CD4-positive, alpha-beta T cell (primary cell): ENCODE measurements at regions not wholly inside any gene's neighbourhood (a gene's known extent, or its start where the extent isn't known, plus 50 kb on each side); places are given as distances from the start of the nearest gene placed in this dataset.

Experiments
- ATAC-seq: fragments of 200-7000 bp; cut with Tn5 transposase; one replicate; pipeline ENCODE4 v1.10.0; 2022; ENCODE audit warnings: mild to moderate bottlenecking; ENCODE audit not compliant: poor library complexity
- CTCF ChIA-PET: fragments of 350-600 bp; sonication (Branson Sonifier 250); formaldehyde crosslinking; loops from one replicate; lab custom pipeline; 2021; ENCODE audit warnings: antibody characterized with exemption, inconsistent platforms; lab: Charles Lee
- POLR2A ChIA-PET: fragments of 350-600 bp; sonication (Branson Sonifier 250); formaldehyde crosslinking; loops from one replicate; lab custom pipeline; 2021; ENCODE audit warnings: antibody characterized with exemption, inconsistent platforms; lab: Charles Lee
- DNase-seq, 14 experiments: peaks; one replicate each; pipeline ENCODE4 v3.0.0-alpha.2; 2013 to 2020; ENCODE audit warnings: mixed read lengths in 2 of 14
- H3K27ac ChIP-seq, 2 donors: one replicate each; pipeline versions ENCODE4 v1.5.1 to v1.7.0; 2013; ENCODE audit warnings: low read length in 2 of 2, low read depth in 1 of 2, mild to moderate bottlenecking in 1 of 2
- H3K27me3 ChIP-seq, 2 experiments: 1 replicate in 1 of 2; 2 replicates in 1 of 2; pipeline versions ENCODE4 v1.6.1 to v1.7.0; 2013; ENCODE audit warnings: low read length in 2 of 2, control low read depth in 1 of 2, mild to moderate bottlenecking in 1 of 2, moderate library complexity in 1 of 2; ENCODE audit not compliant: insufficient read depth in 2 of 2, control insufficient read depth in 1 of 2
- H3K36me3 ChIP-seq: one replicate; pipeline ENCODE4 v1.6.1; 2013; ENCODE audit warnings: low read length, control low read depth; ENCODE audit not compliant: insufficient read depth
- H3K4me1 ChIP-seq: one replicate; pipeline ENCODE4 v1.6.1; 2013; ENCODE audit warnings: low read length, control low read depth; ENCODE audit not compliant: insufficient read depth
- H3K4me3 ChIP-seq: one replicate; pipeline ENCODE4 v1.5.1; 2013; ENCODE audit warnings: mild to moderate bottlenecking, low read length, moderate library complexity
- H3K9me3 ChIP-seq, 2 experiments: 1 replicate in 1 of 2; 2 replicates in 1 of 2; pipeline versions ENCODE4 v1.6.1 to v1.7.0; 2013; ENCODE audit warnings: low read length in 2 of 2, mild to moderate bottlenecking in 2 of 2, control low read depth in 1 of 2, moderate library complexity in 1 of 2; ENCODE audit not compliant: control insufficient read depth in 1 of 2, insufficient read depth in 1 of 2
- H3K27ac Mint-ChIP-seq: one replicate; pipeline ENCODE4 v1.8.0; 2020; ENCODE audit warnings: mixed read lengths
- H3K27me3 Mint-ChIP-seq: one replicate; pipeline ENCODE4 v1.8.0; 2021; ENCODE audit warnings: mixed read lengths
- H3K36me3 Mint-ChIP-seq: one replicate; pipeline ENCODE4 v1.8.0; 2021; ENCODE audit warnings: low read depth, mixed read lengths
- H3K4me1 Mint-ChIP-seq: one replicate; pipeline ENCODE4 v1.8.0; 2021; ENCODE audit warnings: low read depth, mixed read lengths
- H3K4me3 Mint-ChIP-seq: one replicate; pipeline ENCODE4 v1.8.0; 2020; ENCODE audit warnings: mild to moderate bottlenecking, mixed read lengths
- H3K9me3 Mint-ChIP-seq: one replicate; pipeline ENCODE4 v1.8.0; 2020; ENCODE audit warnings: mixed read lengths
- intact Hi-C, 2 experiments: fragments of 100-400 bp; cut with DNase I in 1 of 2; cut with micrococcal nuclease in 1 of 2; formaldehyde crosslinking; loops; one replicate each; pipeline versions ENCODE4 v1.15.1 to v1.9.0; 2023 to 2025; cut with DNase I, micrococcal nuclease
- TF ChIP-seq, protein P1 (sequence below): fragments of 200-600 bp; IDR thresholded peaks from one replicate; pipeline ENCODE4 v1.8.0; 2022; ENCODE audit warnings: antibody characterized with exemption, mild to moderate bottlenecking

DNA sequence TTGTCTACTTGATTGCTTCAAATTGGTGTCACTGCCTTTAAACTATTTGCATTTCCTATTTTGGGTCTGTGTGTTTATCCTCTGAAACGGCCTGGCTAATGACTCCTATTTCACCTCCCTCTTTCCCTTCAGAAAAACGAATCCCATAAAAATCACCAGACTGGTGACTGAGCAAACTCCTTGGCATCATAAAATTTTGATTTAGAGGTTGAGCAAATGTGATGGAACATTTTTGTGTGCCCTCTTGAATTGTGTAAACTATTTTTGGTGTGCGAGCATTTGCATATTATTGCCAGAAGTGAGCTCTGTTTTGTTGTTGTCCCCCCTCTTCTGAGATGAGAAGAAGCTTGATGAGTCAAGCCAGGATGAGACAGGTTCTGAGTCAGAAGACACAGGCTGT, 316.1 kb downstream of the AJAP1 start:
- ATAC-seq (no peak), DNase-seq (no peak)
- Histone ChIP-seq H3K9me3 (peaks cover 0 to 3% of the 10 kb centered on the region in 2 experiments), H3K27ac (no peak overlapping the region), H3K36me3 (no peaks in the 10 kb centered on the region), H3K27me3 (no peaks in the 10 kb centered on the region), H3K4me1 (no peaks in the 10 kb centered on the region), H3K4me3 (no peak overlapping the region)
- no peak overlapping the region for H3K27ac Mint-ChIP-seq
- H3K9me3 Mint-ChIP-seq: no peaks in the 10 kb centered on the region
- H3K4me3 Mint-ChIP-seq: no peak overlapping the region
- no peaks in the 10 kb centered on the region for H3K4me1 Mint-ChIP-seq
- no peaks in the 10 kb centered on the region for H3K36me3 Mint-ChIP-seq
- ChIA-PET POLR2A (no interaction called here), CTCF (no interaction called here)
- TF ChIP-seq, protein P1, sequence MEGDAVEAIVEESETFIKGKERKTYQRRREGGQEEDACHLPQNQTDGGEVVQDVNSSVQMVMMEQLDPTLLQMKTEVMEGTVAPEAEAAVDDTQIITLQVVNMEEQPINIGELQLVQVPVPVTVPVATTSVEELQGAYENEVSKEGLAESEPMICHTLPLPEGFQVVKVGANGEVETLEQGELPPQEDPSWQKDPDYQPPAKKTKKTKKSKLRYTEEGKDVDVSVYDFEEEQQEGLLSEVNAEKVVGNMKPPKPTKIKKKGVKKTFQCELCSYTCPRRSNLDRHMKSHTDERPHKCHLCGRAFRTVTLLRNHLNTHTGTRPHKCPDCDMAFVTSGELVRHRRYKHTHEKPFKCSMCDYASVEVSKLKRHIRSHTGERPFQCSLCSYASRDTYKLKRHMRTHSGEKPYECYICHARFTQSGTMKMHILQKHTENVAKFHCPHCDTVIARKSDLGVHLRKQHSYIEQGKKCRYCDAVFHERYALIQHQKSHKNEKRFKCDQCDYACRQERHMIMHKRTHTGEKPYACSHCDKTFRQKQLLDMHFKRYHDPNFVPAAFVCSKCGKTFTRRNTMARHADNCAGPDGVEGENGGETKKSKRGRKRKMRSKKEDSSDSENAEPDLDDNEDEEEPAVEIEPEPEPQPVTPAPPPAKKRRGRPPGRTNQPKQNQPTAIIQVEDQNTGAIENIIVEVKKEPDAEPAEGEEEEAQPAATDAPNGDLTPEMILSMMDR: no peak
- peaks cover 10% of the 10 kb centered on the region for H3K27me3 Mint-ChIP-seq
- intact Hi-C loops: no loop called here

DNA sequence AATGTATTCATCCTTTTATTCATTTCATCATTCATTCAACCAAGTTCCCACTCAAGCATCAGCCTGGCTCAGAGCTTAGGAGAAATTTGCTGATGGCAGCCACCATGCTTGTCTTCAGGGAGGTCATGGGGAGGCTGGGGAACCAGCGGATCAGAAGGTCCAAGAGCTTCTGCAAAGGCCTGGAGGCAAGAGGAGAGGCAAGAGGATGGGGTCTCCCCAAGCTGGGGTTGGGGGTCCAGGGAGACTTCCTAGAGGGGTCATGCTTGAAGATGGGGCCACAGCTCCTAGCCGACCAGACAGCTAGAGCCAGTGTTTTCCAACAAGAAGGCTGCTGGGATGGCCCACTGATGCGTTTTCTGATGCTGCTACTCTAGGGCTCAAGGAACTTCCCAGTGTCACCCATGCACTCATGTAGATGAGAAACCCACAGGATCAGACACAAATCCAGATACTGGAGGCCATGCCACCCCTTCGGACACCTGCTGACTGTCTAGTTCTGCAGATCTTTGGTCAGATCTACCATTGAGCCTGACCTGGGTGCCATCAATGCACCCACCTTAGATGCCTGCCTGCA, 315.2 kb downstream of the AJAP1 start:
- H3K4me3 ChIP-seq: no peak overlapping the region
- H3K27me3 Mint-ChIP-seq: peaks cover 10% of the 10 kb centered on the region
- H3K9me3 Mint-ChIP-seq: no peaks in the 10 kb centered on the region
- DNase-seq: no peak
- no peak overlapping the region for H3K4me3 Mint-ChIP-seq
- no peak for ATAC-seq
- no peaks in the 10 kb centered on the region for H3K4me1 Mint-ChIP-seq
- POLR2A ChIA-PET: no interaction called here
- H3K9me3 ChIP-seq: peaks cover 0 to 3% of the 10 kb centered on the region in 2 experiments
- no peaks in the 10 kb centered on the region for H3K36me3 Mint-ChIP-seq
- CTCF ChIA-PET: no interaction called here
- H3K36me3 ChIP-seq: no peaks in the 10 kb centered on the region
- no peaks in the 10 kb centered on the region for H3K27me3 ChIP-seq
- TF ChIP-seq, protein P1: no peak
- no peaks in the 10 kb centered on the region for H3K4me1 ChIP-seq
- intact Hi-C loops: no loop called here
- H3K27ac Mint-ChIP-seq: no peak overlapping the region
- H3K27ac ChIP-seq: no peak overlapping the region

DNA sequence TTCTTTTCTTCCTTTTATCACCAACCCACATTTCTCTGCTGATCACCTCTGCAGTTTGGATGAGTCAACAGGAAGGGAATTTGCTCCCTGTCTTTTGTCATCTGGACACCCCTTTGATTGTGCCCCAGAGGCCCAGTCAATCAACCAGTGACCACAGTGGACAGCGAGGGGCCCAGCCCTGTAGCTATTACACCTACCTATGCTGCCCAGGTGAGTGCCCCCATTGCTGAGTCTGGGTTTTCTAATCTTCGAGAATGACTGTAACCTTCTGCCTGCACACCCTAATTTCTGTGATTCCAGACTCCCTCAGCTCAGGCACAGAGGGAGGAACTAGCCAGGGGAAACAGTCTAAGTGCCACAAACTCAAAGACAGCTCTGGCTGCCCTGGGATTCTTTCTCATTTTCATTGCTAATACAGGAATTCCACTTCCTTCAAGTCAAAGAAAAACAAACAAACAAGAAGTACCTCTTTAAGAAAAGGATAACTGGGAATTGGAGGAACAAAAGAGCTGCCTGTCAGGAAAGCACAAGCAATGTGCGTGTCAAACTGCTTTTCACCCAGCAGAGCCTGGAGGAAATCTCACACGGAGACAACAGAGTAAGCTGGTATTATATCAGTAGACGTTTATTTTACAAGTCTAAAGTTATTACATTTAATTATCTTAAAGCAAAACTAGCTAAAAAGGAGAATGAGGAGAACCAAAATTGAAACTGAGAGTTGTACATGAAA, 311.1 kb downstream of the AJAP1 start:
- Mint-ChIP-seq H3K4me3 (no peak overlapping the region), H3K9me3 (no peaks in the 10 kb centered on the region), H3K27ac (no peak overlapping the region), H3K36me3 (no peaks in the 10 kb centered on the region), H3K4me1 (no peaks in the 10 kb centered on the region), H3K27me3 (peaks cover 21% of the 10 kb centered on the region)
- TF ChIP-seq, protein P1: no peak
- Histone ChIP-seq H3K4me1 (no peaks in the 10 kb centered on the region), H3K36me3 (no peaks in the 10 kb centered on the region), H3K4me3 (no peak overlapping the region), H3K27ac (no peak overlapping the region), H3K27me3 (no peaks in the 10 kb centered on the region), H3K9me3 (peaks cover 0 to 3% of the 10 kb centered on the region in 2 experiments)
- intact Hi-C loops: no loop called here
- no peak for DNase-seq
- ChIA-PET CTCF (no interaction called here), POLR2A (no interaction called here)
- ATAC-seq: no peak
